K562 (cell line): ENCODE measurements at regions not wholly inside any gene's neighbourhood (a gene's known extent, or its start where the extent isn't known, plus 50 kb on each side); places are given as distances from the start of the nearest gene placed in this dataset.

Experiments used
- ATAC-seq: fragments of 200-7000 bp; cut with Tn5 transposase; 3 replicates; pipeline ENCODE4 v1.9.1; 2020; ENCODE audit warnings: moderate library complexity
- BruUV-seq: library from RNA; stranded (reverse); fragments of 400-500 nt; replicated peaks from 2 replicates; lab custom pipeline; 2021; lab: Mats Ljungman, UMichigan
- CTCF ChIA-PET: fragments of 300-600 bp; formaldehyde crosslinking; extraction: SDS; loops from one replicate; lab custom pipeline; 2021; ENCODE audit warnings: low intra/inter-chr PET ratio; lab: Yijun Ruan, JAX
- POLR2A ChIA-PET: fragments of 300-600, 350-650 bp; sonication (Branson Sonifier 250); formaldehyde crosslinking; extraction: SDS; loops from one replicate; lab custom pipeline; 2021; ENCODE audit warnings: antibody characterized with exemption, inconsistent platforms; lab: Yijun Ruan, JAX
- DNase-seq, 4 experiments: peaks; one replicate each; pipeline versions ENCODE4 v3.0.0 to v3.0.0-alpha.2; 2011 to 2018; ENCODE audit warnings: low spot score in 3 of 4, mixed read lengths in 3 of 4; ENCODE audit errors: extremely low read depth in 1 of 4
- FAIRE-seq: peaks from 2 replicates; lab custom pipeline; 2011; peaks lifted over from hg19 to GRCh38; lab: Jason Lieb, UNC
- H2AFZ ChIP-seq: 2 replicates; pipeline ENCODE4 v1.6.0; 2011; ENCODE audit warnings: low read depth, low read length, control low read depth, inconsistent platforms
- H3K27ac ChIP-seq: fragments of 200-600 bp; 3 replicates; pipeline ENCODE4 v1.8.0; 2011; ENCODE audit warnings: low read depth, mild to moderate bottlenecking, control low read depth, inconsistent platforms, low read length, moderate library complexity, mixed read lengths; ENCODE audit errors: extremely low read depth
- H3K27me3 ChIP-seq, 2 experiments: fragments of 300-600 bp in 1 of 2; 2 replicates in 1 of 2; 3 replicates in 1 of 2; pipeline versions ENCODE4 v1.6.0 to v1.8.0; 2011; ENCODE audit warnings: inconsistent platforms in 2 of 2, low read length in 2 of 2, mild to moderate bottlenecking in 1 of 2, mixed read lengths in 1 of 2, moderate library complexity in 1 of 2; ENCODE audit not compliant: control insufficient read depth in 2 of 2, insufficient read depth in 2 of 2
- H3K36me3 ChIP-seq: fragments of 300-600 bp; 3 replicates; pipeline ENCODE4 v1.8.0; 2011; ENCODE audit warnings: mild to moderate bottlenecking, low read length, inconsistent platforms; ENCODE audit not compliant: control insufficient read depth, insufficient read depth
- H3K4me1 ChIP-seq, 2 experiments: fragments of 200-600 bp in 1 of 2; replicated peaks in 1 of 2; 2 replicates in 1 of 2; 3 replicates in 1 of 2; pipeline versions ENCODE4 v1.5.1 to v1.8.0; 2011; ENCODE audit warnings: inconsistent platforms in 2 of 2, low read length in 2 of 2, mild to moderate bottlenecking in 1 of 2, mixed read lengths in 1 of 2, moderate library complexity in 1 of 2; ENCODE audit not compliant: control insufficient read depth in 2 of 2, insufficient read depth in 2 of 2
- H3K4me2 ChIP-seq: 2 replicates; pipeline ENCODE4 v1.6.1; 2011; ENCODE audit warnings: low read length, control low read depth, inconsistent platforms, mixed read lengths; ENCODE audit not compliant: insufficient read depth
- H3K4me3 ChIP-seq: fragments of 200-600 bp; sonication (generic), shearing (Covaris generic); 2 replicates; pipeline ENCODE4 v1.5.1; 2016; ENCODE audit warnings: control low read depth, inconsistent platforms
- H3K79me2 ChIP-seq: fragments of 200-600 bp; 3 replicates; pipeline ENCODE4 v1.8.0; 2011; ENCODE audit warnings: low read length, inconsistent platforms; ENCODE audit not compliant: control insufficient read depth, insufficient read depth
- H3K9ac ChIP-seq, 2 experiments: 2 replicates each; pipeline versions ENCODE4 v1.6.0 to v1.6.1; 2011; ENCODE audit warnings: low read depth in 2 of 2, low read length in 2 of 2, control low read depth in 1 of 2, inconsistent platforms in 1 of 2, mild to moderate bottlenecking in 1 of 2, mixed read lengths in 1 of 2; ENCODE audit not compliant: insufficient read depth in 1 of 2
- H3K9me1 ChIP-seq: one replicate; pipeline ENCODE4 v1.6.0; 2011; ENCODE audit warnings: inconsistent platforms, mild to moderate bottlenecking, low read length, moderate library complexity; ENCODE audit not compliant: control insufficient read depth, insufficient read depth
- H3K9me3 ChIP-seq: replicated peaks from 2 replicates; pipeline ENCODE4 v1.5.1; 2011; ENCODE audit warnings: low read depth, low read length, inconsistent platforms; ENCODE audit not compliant: control insufficient read depth, insufficient read depth
- H4K20me1 ChIP-seq: replicated peaks from 2 replicates; pipeline ENCODE4 v1.6.1; 2011; ENCODE audit warnings: low read length, inconsistent platforms, mixed read lengths; ENCODE audit not compliant: control insufficient read depth, insufficient read depth
- ATF1 ChIP-seq, 2 experiments: fragments of 450-650 bp in 1 of 2; IDR thresholded peaks; 2 replicates each; pipeline ENCODE4 v1.6.1; 2016; ENCODE audit warnings: missing compliant biosample characterization in 1 of 2, missing genetic modification characterization in 1 of 2
- HMG20B ChIP-seq: fragments of 250-450 bp; sonication (Bioruptor Pico); IDR thresholded peaks from 2 replicates; pipeline ENCODE4 v1.5.0; 2021; ENCODE audit warnings: mild to moderate bottlenecking
- ZNF740 ChIP-seq, 3 experiments: fragments of 200-800 bp in 1 of 3; sonication (Bioruptor generic) in 1 of 3; sonication (generic) in 1 of 3; formaldehyde crosslinking in 1 of 3; IDR thresholded peaks; 2 replicates each; pipeline versions ENCODE4 v1.6.1 to v1.8.0; 2016 to 2022; ENCODE audit warnings: mild to moderate bottlenecking in 2 of 3, missing compliant biosample characterization in 2 of 3, missing genetic modification characterization in 2 of 3, missing genetic modification reagents in 1 of 3
- ZNF75A ChIP-seq: fragments of 450-650 bp; formaldehyde crosslinking; IDR thresholded peaks from 2 replicates; pipeline ENCODE4 v1.4.0; 2020; ENCODE audit warnings: mild to moderate bottlenecking
- WGBS: fragments of 100-300 bp; shearing (Covaris generic); methylation state at CpG from one replicate; pipeline ENCODE4 v1.1.6; 2016; ENCODE audit warnings: low coverage, mixed read lengths; ENCODE audit not compliant: insufficient coverage; ENCODE audit errors: missing lambda C conversion rate; 5-methylcytosine and 5-hydroxymethylcytosine counted together
- in situ Hi-C: fragments of 300-500 bp; cut with MboI; formaldehyde crosslinking; loops from 4 replicates; pipeline ENCODE4 v1.15.0; 2018; ENCODE audit warnings: inconsistent platforms, mixed read lengths
- intact Hi-C: fragments of 100-400 bp; cut with micrococcal nuclease; formaldehyde crosslinking; loops from 2 replicates; pipeline ENCODE4 v1.14.2; 2022

- CTCF ChIA-PET: no interaction called here
- H3K4me2 ChIP-seq: no peak overlapping the region
- no peak overlapping the region for H3K4me3 ChIP-seq
- no peak for FAIRE-seq
- no peaks in the 10 kb centered on the region for H3K9me1 ChIP-seq
- H3K4me1 ChIP-seq: peaks cover 0 to 4% of the 10 kb centered on the region in 2 experiments; a peak in 2 of 5 replicates
- in situ Hi-C loops: no loop called here
- no peak overlapping the region for H3K9ac ChIP-seq
- intact Hi-C loops: no loop called here
- H2AFZ ChIP-seq: no peak overlapping the region
- H3K27ac ChIP-seq: no peak overlapping the region
- no peak for TF ChIP-seq HMG20B (CRISPR knock-in tag)
- no peak for TF ChIP-seq ZNF75A (CRISPR knock-in tag)
- no peak for TF ChIP-seq ZNF740 (CRISPR knock-in tag; IDR thresholded peaks at IDR 0.05)
- peak in 1 of 2 experiments; percentile 69; a peak in 2 of 4 replicates for TF ChIP-seq ZNF740 (tag; IDR thresholded peaks at IDR 0.05)
- TF ChIP-seq ATF1 (CRISPR knock-in tag; IDR thresholded peaks at IDR 0.05): no peak
- TF ChIP-seq ATF1 (tag; IDR thresholded peaks at IDR 0.05): no peak
- DNase-seq: no peak
- no TSS peak for BruUV-seq
- WGBS: 86% methylated on average over 3 of the region's 7 CpGs
- POLR2A ChIA-PET: no interaction called here
- no peaks in the 10 kb centered on the region; the same call in 1 of the 2 replicates for H3K9me3 ChIP-seq
- H4K20me1 ChIP-seq: no peaks in the 10 kb centered on the region
- no peaks in the 10 kb centered on the region for H3K36me3 ChIP-seq
- H3K79me2 ChIP-seq: no peaks in the 10 kb centered on the region
- H3K27me3 ChIP-seq: no peaks in the 10 kb centered on the region
- ATAC-seq: no peak
These were observed 62.8 kb upstream of the EIF5 start for GRCh38 chr14:103271189-103271588.
